ENCODE measurements at regions not wholly inside any gene's neighbourhood (a gene's known extent, or its start where the extent isn't known, plus 50 kb on each side); places are given as distances from the start of the nearest gene placed in this dataset.

DNA sequence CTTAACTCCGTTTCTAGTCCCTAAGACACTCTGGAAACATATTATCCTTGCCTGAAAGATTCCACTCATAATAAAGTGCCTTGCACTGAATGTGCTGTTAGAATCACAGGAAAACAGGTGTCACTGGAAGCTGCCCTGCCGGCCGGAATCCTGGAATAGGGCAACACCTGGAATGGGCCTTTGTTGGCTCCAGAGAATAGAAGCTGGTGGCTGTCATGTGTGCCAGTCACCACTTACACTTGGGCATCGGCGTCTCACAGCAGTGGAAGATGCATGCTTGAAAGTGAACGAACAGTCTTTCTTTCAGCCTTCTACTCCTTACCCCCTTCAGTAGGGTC, 90.8 kb upstream of the AFDN start:
- TF ChIP-seq, protein P1, sequence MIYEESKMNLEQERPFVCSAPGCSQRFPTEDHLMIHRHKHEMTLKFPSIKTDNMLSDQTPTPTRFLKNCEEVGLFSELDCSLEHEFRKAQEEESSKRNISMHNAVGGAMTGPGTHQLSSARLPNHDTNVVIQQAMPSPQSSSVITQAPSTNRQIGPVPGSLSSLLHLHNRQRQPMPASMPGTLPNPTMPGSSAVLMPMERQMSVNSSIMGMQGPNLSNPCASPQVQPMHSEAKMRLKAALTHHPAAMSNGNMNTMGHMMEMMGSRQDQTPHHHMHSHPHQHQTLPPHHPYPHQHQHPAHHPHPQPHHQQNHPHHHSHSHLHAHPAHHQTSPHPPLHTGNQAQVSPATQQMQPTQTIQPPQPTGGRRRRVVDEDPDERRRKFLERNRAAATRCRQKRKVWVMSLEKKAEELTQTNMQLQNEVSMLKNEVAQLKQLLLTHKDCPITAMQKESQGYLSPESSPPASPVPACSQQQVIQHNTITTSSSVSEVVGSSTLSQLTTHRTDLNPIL (CRISPR knock-in tag; IDR thresholded peaks at IDR 0.05; ENCODE audit: low read depth) = no peak
- no peak for TF ChIP-seq ZFP3 (CRISPR knock-in tag; IDR thresholded peaks at IDR 0.05)
- TF ChIP-seq ZNF8 (CRISPR knock-in tag; IDR thresholded peaks at IDR 0.05) = no peak
- no peak for TF ChIP-seq CSDC2 (CRISPR knock-in tag; IDR thresholded peaks at IDR 0.05)
- TF ChIP-seq BACH2 (CRISPR knock-in tag; IDR thresholded peaks at IDR 0.05; ENCODE audit: borderline replicate concordance) = no peak
- no peak for TF ChIP-seq ZNF70 (CRISPR knock-in tag; IDR thresholded peaks at IDR 0.05)
- TF ChIP-seq ZFP30 (CRISPR knock-in tag; IDR thresholded peaks at IDR 0.05) = no peak
- TF ChIP-seq ARNTL (CRISPR knock-in tag; IDR thresholded peaks at IDR 0.05; ENCODE audit: borderline replicate concordance, low read depth) = no peak
- TF ChIP-seq PPARA (CRISPR knock-in tag; IDR thresholded peaks at IDR 0.05; ENCODE audit: borderline replicate concordance) = no peak
- TF ChIP-seq TOX (CRISPR knock-in tag; IDR thresholded peaks at IDR 0.05; ENCODE audit: borderline replicate concordance) = no peak
- ATAC-seq = no peak

DNA sequence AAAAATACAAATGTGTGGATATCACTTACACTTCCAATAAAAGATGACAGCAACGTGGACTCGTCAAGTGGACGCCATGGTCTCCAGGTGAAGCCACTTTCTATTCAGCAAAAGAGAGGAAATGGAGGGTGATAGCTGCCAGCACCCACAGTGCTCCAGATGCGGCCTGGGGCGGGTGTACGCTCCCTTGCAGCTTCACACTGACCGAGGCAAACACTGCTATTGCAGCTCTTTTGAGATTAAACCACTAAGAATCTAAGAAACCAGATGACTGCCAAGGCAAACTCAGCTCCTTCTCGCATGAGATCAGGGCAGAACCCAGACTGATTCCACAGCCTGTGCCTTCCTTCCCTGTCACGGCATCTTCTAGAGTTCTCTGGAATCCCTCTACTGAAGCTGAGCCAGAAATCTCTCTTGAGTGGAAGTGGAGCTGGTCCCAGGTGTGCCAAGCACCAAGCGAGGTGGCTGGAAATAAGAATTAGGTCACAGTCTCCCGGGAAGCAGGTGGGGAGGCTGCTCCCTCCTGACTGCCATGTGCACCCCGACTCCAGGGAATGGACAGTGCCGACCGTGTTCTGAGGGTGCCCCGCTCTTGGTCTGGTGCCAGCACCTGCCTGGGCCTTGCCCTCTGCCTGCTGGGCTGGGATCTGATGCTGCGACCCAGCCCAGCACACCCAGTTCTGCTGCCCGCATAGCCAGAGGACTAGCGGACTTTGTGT, 90.1 kb upstream of the AFDN start:
- no peak for ATAC-seq
- TF ChIP-seq ZNF8 (CRISPR knock-in tag; IDR thresholded peaks at IDR 0.05) (no peak), ZC3H10 (CRISPR knock-in tag; IDR thresholded peaks at IDR 0.05) (no peak), ISL1 (CRISPR knock-in tag; IDR thresholded peaks at IDR 0.05) (no peak), SNAI2 (CRISPR knock-in tag; IDR thresholded peaks at IDR 0.05) (no peak), RARB (CRISPR knock-in tag; IDR thresholded peaks at IDR 0.05) (no peak), ZNF565 (CRISPR knock-in tag; conservative IDR thresholded peaks at IDR 0.05; ENCODE audit: low read depth) (no peak), CSDC2 (CRISPR knock-in tag; IDR thresholded peaks at IDR 0.05) (no peak), OSR1 (CRISPR knock-in tag; IDR thresholded peaks at IDR 0.05) (no peak), GLIS3 (CRISPR knock-in tag; IDR thresholded peaks at IDR 0.05) (no peak)
- TF ChIP-seq, protein P2, sequence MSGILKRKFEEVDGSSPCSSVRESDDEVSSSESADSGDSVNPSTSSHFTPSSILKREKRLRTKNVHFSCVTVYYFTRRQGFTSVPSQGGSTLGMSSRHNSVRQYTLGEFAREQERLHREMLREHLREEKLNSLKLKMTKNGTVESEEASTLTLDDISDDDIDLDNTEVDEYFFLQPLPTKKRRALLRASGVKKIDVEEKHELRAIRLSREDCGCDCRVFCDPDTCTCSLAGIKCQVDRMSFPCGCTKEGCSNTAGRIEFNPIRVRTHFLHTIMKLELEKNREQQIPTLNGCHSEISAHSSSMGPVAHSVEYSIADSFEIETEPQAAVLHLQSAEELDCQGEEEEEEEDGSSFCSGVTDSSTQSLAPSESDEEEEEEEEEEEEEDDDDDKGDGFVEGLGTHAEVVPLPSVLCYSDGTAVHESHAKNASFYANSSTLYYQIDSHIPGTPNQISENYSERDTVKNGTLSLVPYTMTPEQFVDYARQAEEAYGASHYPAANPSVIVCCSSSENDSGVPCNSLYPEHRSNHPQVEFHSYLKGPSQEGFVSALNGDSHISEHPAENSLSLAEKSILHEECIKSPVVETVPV (CRISPR knock-in tag; IDR thresholded peaks at IDR 0.05) = no peak
- TF ChIP-seq, protein P3, sequence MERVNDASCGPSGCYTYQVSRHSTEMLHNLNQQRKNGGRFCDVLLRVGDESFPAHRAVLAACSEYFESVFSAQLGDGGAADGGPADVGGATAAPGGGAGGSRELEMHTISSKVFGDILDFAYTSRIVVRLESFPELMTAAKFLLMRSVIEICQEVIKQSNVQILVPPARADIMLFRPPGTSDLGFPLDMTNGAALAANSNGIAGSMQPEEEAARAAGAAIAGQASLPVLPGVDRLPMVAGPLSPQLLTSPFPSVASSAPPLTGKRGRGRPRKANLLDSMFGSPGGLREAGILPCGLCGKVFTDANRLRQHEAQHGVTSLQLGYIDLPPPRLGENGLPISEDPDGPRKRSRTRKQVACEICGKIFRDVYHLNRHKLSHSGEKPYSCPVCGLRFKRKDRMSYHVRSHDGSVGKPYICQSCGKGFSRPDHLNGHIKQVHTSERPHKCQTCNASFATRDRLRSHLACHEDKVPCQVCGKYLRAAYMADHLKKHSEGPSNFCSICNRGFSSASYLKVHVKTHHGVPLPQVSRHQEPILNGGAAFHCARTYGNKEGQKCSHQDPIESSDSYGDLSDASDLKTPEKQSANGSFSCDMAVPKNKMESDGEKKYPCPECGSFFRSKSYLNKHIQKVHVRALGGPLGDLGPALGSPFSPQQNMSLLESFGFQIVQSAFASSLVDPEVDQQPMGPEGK (CRISPR knock-in tag; IDR thresholded peaks at IDR 0.05; ENCODE audit: borderline replicate concordance) = no peak
- TF ChIP-seq, protein P4, sequence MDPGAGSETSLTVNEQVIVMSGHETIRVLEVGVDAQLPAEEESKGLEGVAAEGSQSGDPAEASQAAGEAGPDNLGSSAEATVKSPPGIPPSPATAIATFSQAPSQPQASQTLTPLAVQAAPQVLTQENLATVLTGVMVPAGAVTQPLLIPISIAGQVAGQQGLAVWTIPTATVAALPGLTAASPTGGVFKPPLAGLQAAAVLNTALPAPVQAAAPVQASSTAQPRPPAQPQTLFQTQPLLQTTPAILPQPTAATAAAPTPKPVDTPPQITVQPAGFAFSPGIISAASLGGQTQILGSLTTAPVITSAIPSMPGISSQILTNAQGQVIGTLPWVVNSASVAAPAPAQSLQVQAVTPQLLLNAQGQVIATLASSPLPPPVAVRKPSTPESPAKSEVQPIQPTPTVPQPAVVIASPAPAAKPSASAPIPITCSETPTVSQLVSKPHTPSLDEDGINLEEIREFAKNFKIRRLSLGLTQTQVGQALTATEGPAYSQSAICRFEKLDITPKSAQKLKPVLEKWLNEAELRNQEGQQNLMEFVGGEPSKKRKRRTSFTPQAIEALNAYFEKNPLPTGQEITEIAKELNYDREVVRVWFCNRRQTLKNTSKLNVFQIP (CRISPR knock-in tag; IDR thresholded peaks at IDR 0.05; ENCODE audit: borderline replicate concordance, low read depth) = no peak
- TF ChIP-seq, protein P5, sequence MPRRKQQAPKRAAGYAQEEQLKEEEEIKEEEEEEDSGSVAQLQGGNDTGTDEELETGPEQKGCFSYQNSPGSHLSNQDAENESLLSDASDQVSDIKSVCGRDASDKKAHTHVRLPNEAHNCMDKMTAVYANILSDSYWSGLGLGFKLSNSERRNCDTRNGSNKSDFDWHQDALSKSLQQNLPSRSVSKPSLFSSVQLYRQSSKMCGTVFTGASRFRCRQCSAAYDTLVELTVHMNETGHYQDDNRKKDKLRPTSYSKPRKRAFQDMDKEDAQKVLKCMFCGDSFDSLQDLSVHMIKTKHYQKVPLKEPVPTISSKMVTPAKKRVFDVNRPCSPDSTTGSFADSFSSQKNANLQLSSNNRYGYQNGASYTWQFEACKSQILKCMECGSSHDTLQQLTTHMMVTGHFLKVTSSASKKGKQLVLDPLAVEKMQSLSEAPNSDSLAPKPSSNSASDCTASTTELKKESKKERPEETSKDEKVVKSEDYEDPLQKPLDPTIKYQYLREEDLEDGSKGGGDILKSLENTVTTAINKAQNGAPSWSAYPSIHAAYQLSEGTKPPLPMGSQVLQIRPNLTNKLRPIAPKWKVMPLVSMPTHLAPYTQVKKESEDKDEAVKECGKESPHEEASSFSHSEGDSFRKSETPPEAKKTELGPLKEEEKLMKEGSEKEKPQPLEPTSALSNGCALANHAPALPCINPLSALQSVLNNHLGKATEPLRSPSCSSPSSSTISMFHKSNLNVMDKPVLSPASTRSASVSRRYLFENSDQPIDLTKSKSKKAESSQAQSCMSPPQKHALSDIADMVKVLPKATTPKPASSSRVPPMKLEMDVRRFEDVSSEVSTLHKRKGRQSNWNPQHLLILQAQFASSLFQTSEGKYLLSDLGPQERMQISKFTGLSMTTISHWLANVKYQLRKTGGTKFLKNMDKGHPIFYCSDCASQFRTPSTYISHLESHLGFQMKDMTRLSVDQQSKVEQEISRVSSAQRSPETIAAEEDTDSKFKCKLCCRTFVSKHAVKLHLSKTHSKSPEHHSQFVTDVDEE (CRISPR knock-in tag; IDR thresholded peaks at IDR 0.05) = no peak

DNA sequence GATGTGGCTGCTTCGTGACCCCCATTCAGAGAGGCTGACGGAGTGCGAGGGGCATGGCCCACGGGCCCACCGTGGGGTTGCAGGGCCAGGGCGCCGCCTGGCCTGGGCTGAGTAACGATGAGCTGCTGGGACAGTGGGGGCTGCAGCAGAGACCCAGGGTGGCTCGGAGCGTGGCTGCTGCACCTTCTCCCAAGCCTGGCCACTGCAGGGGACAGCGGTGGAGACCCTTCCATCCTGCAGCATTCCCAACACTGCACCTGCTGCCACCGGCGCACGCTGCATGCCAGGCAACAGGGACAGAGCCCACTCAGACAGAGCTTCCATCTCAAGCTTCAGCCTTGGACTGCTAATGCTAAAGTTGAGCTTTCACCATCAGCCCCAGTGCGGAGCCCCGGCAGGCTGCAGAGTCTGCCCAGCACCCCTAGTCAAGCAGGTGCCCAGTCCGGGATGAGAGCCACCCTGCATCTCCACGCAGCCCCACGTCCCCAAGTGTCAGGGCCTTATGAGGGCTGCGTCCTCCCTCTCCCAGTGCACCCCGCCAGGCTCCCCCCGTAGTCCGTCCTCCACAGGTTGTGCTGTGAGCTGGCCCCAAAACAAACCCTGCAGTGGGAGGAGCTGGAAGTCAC, 89.4 kb upstream of the AFDN start:
- TF ChIP-seq ZFP30 (CRISPR knock-in tag; IDR thresholded peaks at IDR 0.05) (no peak), ZNF8 (CRISPR knock-in tag; IDR thresholded peaks at IDR 0.05) (no peak), SNAI2 (CRISPR knock-in tag; IDR thresholded peaks at IDR 0.05) (no peak), TCF4 (CRISPR knock-in tag; IDR thresholded peaks at IDR 0.05; ENCODE audit: borderline replicate concordance) (no peak), ZC3H10 (CRISPR knock-in tag; IDR thresholded peaks at IDR 0.05) (no peak), OSR1 (CRISPR knock-in tag; IDR thresholded peaks at IDR 0.05) (no peak)
- TF ChIP-seq, protein P1 (CRISPR knock-in tag; IDR thresholded peaks at IDR 0.05; ENCODE audit: low read depth) = no peak
- no peak for ATAC-seq

Measured in SK-N-SH treated with all-trans-retinoic acid at 6 μM for 48 hours (cell line).